ENCODE measurements at regions not wholly inside any gene's neighbourhood (a gene's known extent, or its start where the extent isn't known, plus 50 kb on each side); places are given as distances from the start of the nearest gene placed in this dataset.

DNA sequence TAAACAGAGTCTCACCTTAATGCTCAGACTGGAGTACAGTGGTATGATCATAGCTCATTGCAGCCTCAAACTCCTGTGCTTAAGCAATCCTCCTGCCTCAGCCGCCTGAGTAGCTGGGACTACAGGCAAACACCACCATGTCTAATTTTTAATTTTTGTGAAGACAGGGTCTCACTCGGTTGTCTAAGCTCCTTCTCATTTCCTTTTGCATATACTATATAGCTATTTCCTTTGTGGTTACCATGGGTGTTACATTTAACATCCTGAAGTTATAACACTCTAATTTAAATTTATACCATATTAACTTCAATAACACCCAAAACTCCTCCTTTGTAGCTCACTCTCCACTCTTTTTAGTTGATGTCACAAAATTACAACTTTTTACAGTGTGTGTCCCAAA lies 114.3 kb downstream of the DCK start:
- H3K36me3 ChIP-seq (ENCODE audit: control insufficient read depth in 2 of 2, insufficient read depth in 2 of 2, low read length in 1 of 2): no peaks in the 10 kb centered on the region
- no peaks in the 10 kb centered on the region for H3K9me3 ChIP-seq (replicated peaks; ENCODE audit: control insufficient read depth, insufficient read depth, low read length)
- intact Hi-C loops (cut with micrococcal nuclease; ENCODE audit: unreplicated experiment): no loop called here
- no peaks in the 10 kb centered on the region for H4K20me1 ChIP-seq (ENCODE audit: control insufficient read depth, insufficient read depth)
- ChIA-PET POLR2A (no interaction called here), SMC1A (ENCODE audit: uncharacterized antibody, unreplicated experiment) (interaction anchor here (0.6 kb wide), 1 partner anchor 570 kb away, joined by 3 read pairs; no protein-coding TSS in a partner anchor), RAD21 (ENCODE audit: unreplicated experiment) (no interaction called here), CTCF (no interaction called here)
- no peak overlapping the region for H3K9ac ChIP-seq (ENCODE audit: control insufficient read depth, insufficient read depth, low read length)
- DNase-seq (ENCODE audit: low read depth, low spot score) (no peak), FAIRE-seq (no peak), ATAC-seq (no peak)
- no peaks in the 10 kb centered on the region for H3K4me1 ChIP-seq (ENCODE audit: control insufficient read depth, insufficient read depth, low read length)
- no peak overlapping the region for H3K4me3 ChIP-seq
- BruUV-seq (replicated peaks): no TSS peak
- no peaks in the 10 kb centered on the region for H3K79me2 ChIP-seq (ENCODE audit: control insufficient read depth, insufficient read depth, low read length)
- in situ Hi-C loops (cut with MboI): no loop called here
- H3K4me2 ChIP-seq (ENCODE audit: control insufficient read depth, insufficient read depth): no peak overlapping the region
- H2AFZ ChIP-seq (ENCODE audit: control insufficient read depth, low read depth, low read length): no peak overlapping the region
- no peak overlapping the region for H3K27ac ChIP-seq (ENCODE audit: control insufficient read depth, insufficient read depth)
- H3K27me3 ChIP-seq (replicated peaks in 1 of 2; ENCODE audit: control insufficient read depth in 2 of 2, insufficient read depth in 2 of 2, low read length in 1 of 2): no peaks in the 10 kb centered on the region
- WGBS (ENCODE audit: insufficient coverage, insufficient replicate concordance, low lambda C conversion rate, missing lambda C conversion rate): 2% methylated on average over 2 of the region's 2 CpGs
- TF ChIP-seq BACH1 (IDR thresholded peaks at IDR 0.05; ENCODE audit: borderline replicate concordance) (no peak), GABPA (IDR thresholded peaks at IDR 0.05; ENCODE audit: low read depth) (no peak), ZBED1 (IDR thresholded peaks at IDR 0.05; ENCODE audit: borderline replicate concordance) (no peak)

DNA sequence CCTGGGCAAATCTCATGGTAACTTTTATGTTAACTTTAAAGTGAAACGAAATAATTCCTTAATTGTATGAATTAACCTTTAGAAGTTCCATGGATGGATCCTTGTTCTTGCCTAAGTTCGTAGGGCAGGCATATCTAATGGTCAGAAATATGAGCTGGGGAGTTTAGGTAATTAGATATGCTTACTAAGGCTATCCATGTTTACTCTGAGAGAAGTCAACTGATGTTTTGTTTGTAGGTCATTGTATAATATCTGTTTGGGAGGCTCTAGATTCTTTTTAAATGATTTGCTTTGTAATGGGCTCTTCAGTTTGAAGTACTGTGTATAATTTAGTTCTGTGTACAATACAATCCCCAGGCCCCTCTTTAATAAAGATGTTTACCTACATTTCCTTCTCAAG lies 117.0 kb downstream of the DCK start:
- SMC1A ChIA-PET (ENCODE audit: uncharacterized antibody, unreplicated experiment): interaction anchor here (0.5 kb wide), 1 partner anchor 326 kb away, joined by 3 read pairs; no protein-coding TSS in a partner anchor
- H4K20me1 ChIP-seq (ENCODE audit: control insufficient read depth, insufficient read depth): no peaks in the 10 kb centered on the region
- RAD21 ChIA-PET (ENCODE audit: unreplicated experiment): no interaction called here
- no peak overlapping the region for H2AFZ ChIP-seq (ENCODE audit: control insufficient read depth, low read depth, low read length)
- no peaks in the 10 kb centered on the region for H3K4me1 ChIP-seq (ENCODE audit: control insufficient read depth, insufficient read depth, low read length)
- no peak overlapping the region for H3K4me3 ChIP-seq
- CTCF ChIA-PET: no interaction called here
- TF ChIP-seq PML (IDR thresholded peaks at IDR 0.05; ENCODE audit: low read length) (no peak), NR2C1 (IDR thresholded peaks at IDR 0.05) (no peak), DPF2 (IDR thresholded peaks at IDR 0.05) (no peak), IRF4 (IDR thresholded peaks at IDR 0.05; ENCODE audit: low read depth, low read length) (no peak), IKZF1 (conservative IDR thresholded peaks at IDR 0.05) (no peak), RBBP5 (conservative IDR thresholded peaks at IDR 0.05) (no peak), KLF5 (IDR thresholded peaks at IDR 0.05; ENCODE audit: partially characterized antibody) (no peak), CBX3 (IDR thresholded peaks at IDR 0.05; ENCODE audit: borderline replicate concordance, low read depth) (no peak)
- TF ChIP-seq, protein P1, sequence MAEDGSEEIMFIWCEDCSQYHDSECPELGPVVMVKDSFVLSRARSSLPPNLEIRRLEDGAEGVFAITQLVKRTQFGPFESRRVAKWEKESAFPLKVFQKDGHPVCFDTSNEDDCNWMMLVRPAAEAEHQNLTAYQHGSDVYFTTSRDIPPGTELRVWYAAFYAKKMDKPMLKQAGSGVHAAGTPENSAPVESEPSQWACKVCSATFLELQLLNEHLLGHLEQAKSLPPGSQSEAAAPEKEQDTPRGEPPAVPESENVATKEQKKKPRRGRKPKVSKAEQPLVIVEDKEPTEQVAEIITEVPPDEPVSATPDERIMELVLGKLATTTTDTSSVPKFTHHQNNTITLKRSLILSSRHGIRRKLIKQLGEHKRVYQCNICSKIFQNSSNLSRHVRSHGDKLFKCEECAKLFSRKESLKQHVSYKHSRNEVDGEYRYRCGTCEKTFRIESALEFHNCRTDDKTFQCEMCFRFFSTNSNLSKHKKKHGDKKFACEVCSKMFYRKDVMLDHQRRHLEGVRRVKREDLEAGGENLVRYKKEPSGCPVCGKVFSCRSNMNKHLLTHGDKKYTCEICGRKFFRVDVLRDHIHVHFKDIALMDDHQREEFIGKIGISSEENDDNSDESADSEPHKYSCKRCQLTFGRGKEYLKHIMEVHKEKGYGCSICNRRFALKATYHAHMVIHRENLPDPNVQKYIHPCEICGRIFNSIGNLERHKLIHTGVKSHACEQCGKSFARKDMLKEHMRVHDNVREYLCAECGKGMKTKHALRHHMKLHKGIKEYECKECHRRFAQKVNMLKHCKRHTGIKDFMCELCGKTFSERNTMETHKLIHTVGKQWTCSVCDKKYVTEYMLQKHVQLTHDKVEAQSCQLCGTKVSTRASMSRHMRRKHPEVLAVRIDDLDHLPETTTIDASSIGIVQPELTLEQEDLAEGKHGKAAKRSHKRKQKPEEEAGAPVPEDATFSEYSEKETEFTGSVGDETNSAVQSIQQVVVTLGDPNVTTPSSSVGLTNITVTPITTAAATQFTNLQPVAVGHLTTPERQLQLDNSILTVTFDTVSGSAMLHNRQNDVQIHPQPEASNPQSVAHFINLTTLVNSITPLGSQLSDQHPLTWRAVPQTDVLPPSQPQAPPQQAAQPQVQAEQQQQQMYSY (CRISPR knock-in tag; IDR thresholded peaks at IDR 0.05): no peak
- POLR2A ChIA-PET: no interaction called here
- no peak overlapping the region for H3K9ac ChIP-seq (ENCODE audit: control insufficient read depth, insufficient read depth, low read length)
- no peak for ATAC-seq
- in situ Hi-C loops (cut with MboI) (no loop called here), intact Hi-C loops (cut with micrococcal nuclease; ENCODE audit: unreplicated experiment) (no loop called here)
- 0% methylated on average over 2 of the region's 2 CpGs for WGBS (ENCODE audit: insufficient coverage, insufficient replicate concordance, low lambda C conversion rate, missing lambda C conversion rate)
- H3K27me3 ChIP-seq (replicated peaks in 1 of 2; ENCODE audit: control insufficient read depth in 2 of 2, insufficient read depth in 2 of 2, low read length in 1 of 2): no peaks in the 10 kb centered on the region
- H3K9me3 ChIP-seq (replicated peaks; ENCODE audit: control insufficient read depth, insufficient read depth, low read length): no peaks in the 10 kb centered on the region
- H3K36me3 ChIP-seq (ENCODE audit: control insufficient read depth in 2 of 2, insufficient read depth in 2 of 2, low read length in 1 of 2): no peaks in the 10 kb centered on the region
- H3K27ac ChIP-seq (ENCODE audit: control insufficient read depth, insufficient read depth): no peak overlapping the region
- no peak for DNase-seq (ENCODE audit: low read depth, low spot score)
- BruUV-seq (replicated peaks): no TSS peak
- no peaks in the 10 kb centered on the region for H3K79me2 ChIP-seq (ENCODE audit: control insufficient read depth, insufficient read depth, low read length)
- no peak for FAIRE-seq
- H3K4me2 ChIP-seq (ENCODE audit: control insufficient read depth, insufficient read depth): no peak overlapping the region
